HG02973 (cell line): ENCODE measurements at regions not wholly inside any gene's neighbourhood (a gene's known extent, or its start where the extent isn't known, plus 50 kb on each side); places are given as distances from the start of the nearest gene placed in this dataset.
"Not testable (repeated sequence)": the region's sequence is repeated elsewhere in the genome, so short reads cannot be mapped to it uniquely, and the experiment has no call there.

Source experiments
- ATAC-seq: cut with Tn5 transposase; IDR thresholded peaks from one replicate; pipeline ENCODE4 v1.9.1; 2021; ENCODE audit warnings: moderate library complexity; ENCODE audit not compliant: unreplicated experiment

DNA sequence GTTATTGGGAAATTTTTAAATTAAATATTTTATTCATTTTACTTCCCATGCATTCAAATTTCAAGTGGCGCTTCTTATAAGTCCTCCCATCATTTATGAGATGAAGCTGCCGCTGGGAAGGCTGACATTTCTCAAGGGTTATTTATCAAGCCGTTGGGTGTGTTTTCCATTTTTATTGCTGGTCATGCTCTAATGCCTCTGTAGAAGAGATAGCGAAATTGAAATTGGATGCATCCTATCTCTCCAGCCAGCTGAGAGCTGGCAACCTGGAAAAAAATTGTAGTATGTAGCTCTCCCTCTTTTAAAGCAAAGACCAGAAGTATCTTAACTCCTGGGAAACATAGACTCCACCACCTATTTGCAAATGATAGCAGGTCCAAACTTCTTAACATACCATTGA lies 135.9 kb downstream of the C6orf118 start:
- no peak for ATAC-seq

GRCh38 chr6:165167861-165168260 lies 141.5 kb downstream of the C6orf118 start:
- no peak for ATAC-seq

- no peak for ATAC-seq
Measured at GRCh38 chr6:165167311-165167710, 142.1 kb downstream of the C6orf118 start.

- no peak for ATAC-seq
Measured at GRCh38 chr6:165163519-165163918, 145.9 kb downstream of the C6orf118 start.

DNA sequence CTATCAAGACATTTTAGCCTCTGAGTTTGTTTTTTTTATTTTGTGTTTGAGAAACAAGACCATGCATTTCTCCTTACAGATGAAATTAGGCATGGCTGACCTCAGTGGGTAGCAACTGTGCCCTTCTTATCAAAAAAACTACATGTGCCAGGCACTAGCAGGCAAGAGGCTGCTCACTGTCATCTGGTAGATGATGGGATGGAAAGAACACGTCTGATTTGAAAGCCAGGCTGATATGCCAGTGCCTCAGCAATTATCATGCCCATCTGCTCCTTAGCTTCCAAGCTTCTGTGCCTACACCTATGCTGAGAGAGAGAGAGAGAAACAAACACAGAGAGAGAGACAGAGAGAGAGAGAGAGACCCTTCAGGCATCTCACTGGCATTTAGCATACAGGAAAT lies 149.9 kb downstream of the C6orf118 start:
- ATAC-seq, result no peak

- ATAC-seq, result no peak
Measured at GRCh38 chr6:165146456-165146855, 162.9 kb downstream of the C6orf118 start.

DNA sequence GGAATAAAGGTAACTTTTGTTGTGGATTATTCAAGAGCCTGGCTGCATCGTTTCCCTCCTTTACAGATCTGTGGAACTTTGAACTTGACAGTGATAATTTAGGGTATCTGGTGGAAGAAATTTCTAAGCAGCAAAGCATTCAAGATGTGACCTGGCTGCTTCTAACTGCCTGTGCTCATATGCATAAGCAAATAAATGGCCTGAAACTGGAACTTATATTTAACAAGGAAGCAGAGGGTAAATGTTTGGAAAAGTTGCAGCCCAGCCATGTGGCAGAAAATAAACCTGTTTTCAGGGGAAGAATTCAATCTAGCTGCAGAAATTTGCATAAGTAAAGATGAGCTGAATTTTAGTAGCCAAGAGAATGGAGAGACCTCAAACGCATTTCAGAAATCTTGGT lies 173.5 kb downstream of the C6orf118 start:
- no peak for ATAC-seq

- ATAC-seq, result no peak
Measured at GRCh38 chr6:165129086-165129485, 180.3 kb downstream of the C6orf118 start.

DNA sequence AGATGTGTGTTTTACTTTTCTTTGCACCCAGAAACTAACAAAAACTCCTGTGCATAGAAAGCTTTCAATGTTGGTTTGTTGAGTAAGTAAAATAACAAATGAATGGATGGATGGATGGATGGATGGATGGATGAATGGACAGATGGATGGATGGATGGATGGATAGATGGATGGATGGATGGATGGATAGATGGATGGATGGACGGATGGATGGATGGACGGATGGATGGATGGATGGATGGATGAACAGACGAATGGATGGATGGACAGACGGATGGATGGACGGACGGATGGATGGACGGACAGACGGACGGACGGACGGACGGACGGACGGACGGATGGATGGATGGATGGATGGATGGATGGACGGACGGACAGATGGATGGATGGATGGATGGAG lies 181.7 kb downstream of the C6orf118 start:
- not testable (repeated sequence) for ATAC-seq

DNA sequence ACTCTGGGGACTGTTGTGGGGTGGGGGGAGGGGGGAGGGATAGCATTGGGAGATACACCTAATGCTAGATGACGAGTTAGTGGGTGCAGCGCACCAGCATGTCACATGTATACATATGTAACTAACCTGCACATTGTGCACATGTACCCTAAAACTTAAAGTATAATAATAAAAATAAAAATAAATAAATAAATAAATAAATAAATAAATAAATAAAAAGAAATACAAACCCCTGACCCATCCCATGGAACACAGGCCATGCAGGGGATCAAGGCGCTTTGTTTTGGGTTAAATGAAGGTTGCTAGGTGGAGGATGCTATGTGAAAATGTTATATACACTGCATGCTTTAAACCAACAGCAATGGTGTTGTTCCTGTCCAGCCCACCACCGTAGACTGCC lies 184.7 kb downstream of the C6orf118 start:
- not testable (repeated sequence) for ATAC-seq

DNA sequence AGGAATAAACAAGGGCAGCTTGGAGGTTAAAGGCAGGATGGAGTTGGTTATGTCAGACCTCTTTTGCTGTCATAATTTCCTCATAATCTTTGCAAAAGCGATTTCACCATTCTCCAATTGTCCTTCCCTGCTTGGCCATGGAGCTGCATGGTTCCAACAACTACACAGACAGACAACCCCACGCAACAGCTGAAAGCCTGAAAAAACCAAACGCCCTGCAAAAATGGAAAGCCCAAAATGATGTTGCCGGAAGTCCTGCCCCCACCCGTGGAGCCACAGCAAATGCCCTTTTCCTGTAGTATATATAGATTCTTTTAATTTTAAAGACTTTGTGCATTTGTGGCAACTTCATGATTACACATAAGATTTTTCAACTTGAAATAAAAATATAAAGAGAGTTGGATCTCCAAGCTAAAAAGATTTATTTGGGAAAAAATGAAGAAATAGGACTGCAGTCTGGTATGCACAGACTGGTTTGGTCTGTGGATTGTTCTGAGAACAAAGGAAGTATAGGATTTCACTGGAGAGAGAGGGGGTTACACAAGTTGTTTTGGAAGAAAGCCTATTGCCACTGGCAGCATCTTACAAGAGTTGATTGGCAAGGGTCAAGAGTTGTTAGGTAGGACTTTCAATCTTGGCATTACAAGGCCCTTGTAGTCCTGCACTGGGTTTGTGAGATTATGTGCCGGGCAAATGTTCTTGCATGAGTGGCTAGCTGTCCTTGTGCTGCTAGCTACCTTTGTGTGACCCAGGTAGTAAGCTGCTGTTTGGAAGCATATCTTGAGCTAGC lies 190.0 kb downstream of the C6orf118 start:
- ATAC-seq, result no peak

DNA sequence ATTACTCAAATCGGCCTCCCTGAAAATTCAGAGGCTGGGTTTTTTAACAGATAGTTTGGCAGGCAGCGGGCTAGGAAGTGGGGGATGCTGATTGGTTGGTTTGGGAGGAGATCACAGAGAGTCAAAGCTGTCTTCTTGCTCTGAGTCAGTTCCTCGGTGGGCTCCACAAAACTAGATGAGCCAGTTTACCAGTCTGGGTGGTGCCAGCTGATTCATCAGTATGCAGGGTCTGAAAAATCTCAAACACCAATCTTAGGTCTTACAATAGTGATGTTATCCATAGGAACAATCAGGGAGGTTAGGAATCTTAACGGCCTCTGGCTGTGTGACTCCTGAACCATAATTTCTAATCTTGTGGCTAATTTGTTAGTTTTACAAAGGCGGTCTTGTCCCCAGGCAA lies 190.7 kb downstream of the C6orf118 start:
- no peak for ATAC-seq

DNA sequence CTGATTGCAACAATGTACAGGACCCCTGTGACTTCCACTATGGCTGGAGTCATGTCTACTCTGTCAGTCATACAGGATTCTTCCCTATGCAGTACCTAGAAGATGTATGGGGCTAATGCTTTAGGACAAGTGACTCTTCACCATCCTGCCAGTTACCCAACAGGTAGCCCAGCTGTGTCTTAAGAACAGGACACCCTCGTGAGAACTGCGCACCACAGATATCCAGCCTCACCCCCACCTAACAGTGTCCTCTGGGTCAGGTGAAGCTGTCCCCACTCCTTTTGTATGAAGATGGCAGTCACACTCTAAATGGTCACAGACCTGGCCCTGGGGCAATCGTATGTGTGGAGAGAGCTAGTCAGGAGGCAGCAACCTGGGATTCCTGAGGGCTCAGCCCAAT lies 191.6 kb downstream of the C6orf118 start:
- ATAC-seq, result no peak

DNA sequence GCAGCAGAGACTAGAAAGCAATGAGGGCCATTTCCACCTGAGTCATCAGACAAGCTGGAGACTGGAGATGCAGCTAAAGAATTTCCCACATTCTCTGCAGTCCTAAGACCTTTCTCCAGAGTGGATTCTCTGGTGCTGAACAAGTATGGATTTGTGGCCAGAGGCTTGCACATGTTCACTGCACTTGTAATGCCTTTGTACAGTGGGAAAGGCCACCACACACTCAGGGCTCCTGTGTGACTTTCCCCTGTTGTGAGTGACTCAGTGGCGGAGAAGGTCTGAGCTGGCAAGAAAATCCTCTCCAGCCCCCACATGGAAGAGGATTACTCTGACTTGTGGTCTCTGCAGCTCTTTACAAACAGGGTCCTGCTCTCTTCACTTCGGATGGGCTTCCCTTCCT lies 192.3 kb downstream of the C6orf118 start:
- ATAC-seq, result no peak

DNA sequence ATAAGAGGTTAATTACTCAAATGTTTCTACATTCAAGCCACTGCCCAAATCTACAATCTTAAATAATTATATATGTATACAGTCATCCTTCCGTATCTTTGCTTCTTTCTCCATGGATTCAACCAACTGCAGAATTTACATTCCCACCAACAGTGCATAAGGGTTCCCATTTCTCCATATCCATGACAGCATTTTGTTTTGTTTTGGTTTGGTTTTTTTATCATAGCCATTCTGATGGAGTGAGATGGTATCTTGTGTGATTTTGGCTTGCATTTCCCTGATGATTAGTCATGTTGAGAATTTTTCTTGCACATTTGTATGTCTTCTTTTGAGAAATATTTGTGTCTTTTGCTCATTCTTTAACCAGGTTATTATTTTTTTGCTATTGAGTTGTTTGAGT lies 198.5 kb downstream of the C6orf118 start:
- no peak for ATAC-seq

DNA sequence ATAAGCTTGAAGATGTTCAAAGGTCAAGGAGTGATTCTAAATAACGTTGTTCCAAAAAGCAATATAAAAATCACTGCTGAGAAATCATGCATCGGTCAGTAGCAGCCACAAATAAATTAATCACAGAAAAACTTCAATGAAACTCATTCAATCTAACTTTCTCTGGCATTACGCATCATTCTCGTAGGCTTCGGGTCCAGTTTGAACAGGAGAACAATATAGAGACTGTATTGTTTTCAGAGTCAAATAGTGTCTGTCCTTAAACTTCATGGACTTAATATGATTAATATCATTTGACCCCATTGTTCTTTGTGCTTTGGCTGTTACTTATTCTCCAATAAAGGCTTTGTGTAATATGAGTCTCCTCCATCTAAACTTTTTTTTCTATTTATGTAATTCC lies 200.4 kb downstream of the C6orf118 start:
- ATAC-seq, result no peak

DNA sequence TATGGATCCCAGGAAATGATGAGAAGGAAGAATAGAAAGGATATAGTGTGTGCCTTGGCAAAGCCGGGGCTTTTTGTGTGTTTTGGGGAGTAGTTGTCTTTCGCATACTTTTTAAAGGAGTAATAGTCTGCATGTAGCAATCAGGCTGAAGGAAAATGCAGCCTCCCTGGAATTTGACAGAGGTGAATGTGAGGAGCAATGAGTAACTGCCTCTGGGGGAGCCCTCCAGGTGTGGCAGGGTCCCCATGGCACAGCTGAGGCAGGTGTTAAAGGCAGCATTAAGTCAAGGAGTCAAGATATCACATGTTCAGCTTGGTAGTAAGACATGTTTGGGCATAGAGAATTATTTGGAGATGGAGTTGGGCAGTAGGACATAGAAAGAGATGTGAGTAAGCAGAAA lies 203.1 kb downstream of the C6orf118 start:
- ATAC-seq, result no peak

DNA sequence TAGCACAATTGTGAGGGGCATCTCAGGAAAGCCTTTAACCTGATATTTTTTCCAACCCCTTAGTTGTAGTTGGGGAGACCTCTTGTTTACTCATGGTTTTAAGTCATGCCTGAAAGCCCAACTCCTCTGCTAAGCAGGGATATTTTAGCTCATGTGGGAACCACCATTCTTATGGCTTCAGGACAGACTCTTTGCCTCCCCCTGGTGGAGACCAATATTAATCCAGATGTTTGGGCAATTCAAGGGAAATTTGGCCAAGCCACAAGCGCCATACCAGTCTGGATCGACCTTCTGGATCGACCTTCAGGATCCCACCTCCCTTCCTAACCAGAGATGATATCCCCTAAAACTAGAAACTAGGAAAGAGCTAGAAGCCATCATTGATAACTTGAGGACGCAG lies 211.2 kb downstream of the C6orf118 start:
- no peak for ATAC-seq

GRCh38 chr6:165096868-165097267 lies 212.5 kb downstream of the C6orf118 start:
- ATAC-seq, result no peak

GRCh38 chr6:165096209-165096608 lies 213.2 kb downstream of the C6orf118 start:
- ATAC-seq, result no peak

- no peak for ATAC-seq
Measured at GRCh38 chr6:165092881-165093595, 216.4 kb downstream of the C6orf118 start.

GRCh38 chr6:165091121-165091785 lies 218.2 kb downstream of the C6orf118 start:
- no peak for ATAC-seq
